Kidney (tissue), 13 donors: ENCODE measurements at regions not wholly inside any gene's neighbourhood (a gene's known extent, or its start where the extent isn't known, plus 50 kb on each side); places are given as distances from the start of the nearest gene placed in this dataset.

Source experiments
- DNase-seq, 5 donors: peaks; one replicate each; pipeline ENCODE4 v3.0.0-alpha.2; 2013 to 2020
- FAIRE-seq: peaks from 2 replicates; lab custom pipeline; 2012; peaks lifted over from hg19 to GRCh38; lab: Jason Lieb, UNC
- H3K27ac ChIP-seq, 2 donors: one replicate each; pipeline ENCODE4 v1.7.0; 2013; ENCODE audit warnings: low read depth in 2 of 2, low read length in 2 of 2, inconsistent platforms in 1 of 2
- H3K27me3 ChIP-seq: one replicate; pipeline ENCODE4 v1.7.1; 2013; ENCODE audit warnings: low read length, inconsistent platforms; ENCODE audit not compliant: control insufficient read depth, insufficient read depth
- H3K36me3 ChIP-seq, 3 donors: one replicate each; pipeline versions ENCODE4 v1.7.0 to v1.7.1; 2013; ENCODE audit warnings: low read length in 3 of 3, control low read depth in 1 of 3, inconsistent platforms in 1 of 3; ENCODE audit not compliant: insufficient read depth in 3 of 3, control insufficient read depth in 2 of 3
- H3K4me1 ChIP-seq, 3 donors: one replicate each; pipeline versions ENCODE4 v1.7.0 to v1.7.1; 2013; ENCODE audit warnings: low read length in 3 of 3, inconsistent platforms in 1 of 3, low read depth in 1 of 3; ENCODE audit not compliant: control insufficient read depth in 2 of 3, insufficient read depth in 2 of 3
- H3K4me3 ChIP-seq, 3 donors: one replicate each; pipeline versions ENCODE4 v1.7.0 to v1.8.1; 2013; ENCODE audit warnings: low read length in 3 of 3, control low read depth in 1 of 3, inconsistent platforms in 1 of 3
- H3K9ac ChIP-seq, 3 donors: one replicate each; pipeline versions ENCODE4 v1.7.0 to v1.7.1; 2013; ENCODE audit warnings: low read length in 3 of 3, control low read depth in 1 of 3, inconsistent platforms in 1 of 3
- H3K9me3 ChIP-seq, 3 donors: one replicate each; pipeline versions ENCODE4 v1.7.0 to v1.7.1; 2013; ENCODE audit warnings: low read length in 3 of 3, control low read depth in 1 of 3, inconsistent platforms in 1 of 3; ENCODE audit not compliant: control insufficient read depth in 2 of 3, insufficient read depth in 1 of 3
- intact Hi-C: fragments of 100-400 bp; cut with DNase I; formaldehyde crosslinking; loops from one replicate; pipeline ENCODE4 v1.11.1; 2022
- TF ChIP-seq, protein P1 (sequence below): IDR thresholded peaks from 3 replicates; pipeline ENCODE4 v1.5.1; 2012; ENCODE audit warnings: mild to moderate bottlenecking, moderate library complexity, borderline replicate concordance; ENCODE audit not compliant: insufficient read depth; ENCODE audit errors: extremely low read depth
- donor health status: control.
- donor health status: control.
- donor health status: control.
- donor health status: control.
- donor health status: control.
- donor health status: DM: yes; HTN: yes; CAD: no.
- donor health status: Normal renal cell carcinoma (clear cell type).

DNA sequence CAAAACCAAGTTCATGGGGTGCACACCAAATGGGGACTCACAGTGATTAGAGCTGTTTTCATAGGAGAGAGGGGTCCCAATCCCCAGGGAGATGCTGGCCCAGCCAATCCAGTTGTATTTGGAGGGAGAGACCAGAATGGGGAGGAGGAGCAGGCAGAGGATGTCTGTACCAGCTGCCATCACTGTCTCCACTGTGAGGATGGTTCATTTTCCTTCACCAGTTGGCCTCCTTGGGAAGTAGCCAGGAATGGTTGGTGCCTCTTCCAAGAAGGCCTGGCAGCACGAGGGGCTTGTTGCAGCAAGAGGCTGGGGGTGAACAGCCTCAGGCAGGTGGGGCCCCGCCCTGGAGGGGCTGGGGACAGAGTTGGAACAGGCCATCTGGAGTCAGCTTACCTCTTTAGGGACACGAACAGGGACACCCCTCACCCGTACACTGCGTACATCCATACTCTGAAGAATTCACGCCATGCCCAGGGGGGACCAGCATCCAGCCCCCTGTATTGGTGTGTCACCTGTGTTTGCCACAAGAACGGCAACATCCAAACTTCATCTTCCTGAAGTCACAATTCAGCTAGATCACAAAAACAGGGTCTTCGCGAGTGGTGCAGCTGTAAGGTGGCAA lies 161.7 kb upstream of the ZNF236 start:
- intact Hi-C loops = no loop called here
- Histone ChIP-seq H3K4me1 (peaks cover 0 to 4% (median 0%) of the 10 kb centered on the region in 3 donors), H3K36me3 (no peaks in the 10 kb centered on the region), H3K9ac (no peak overlapping the region), H3K4me3 (no peak overlapping the region), H3K9me3 (no peaks in the 10 kb centered on the region), H3K27ac (no peak overlapping the region), H3K27me3 (no peaks in the 10 kb centered on the region)
- TF ChIP-seq, protein P1, sequence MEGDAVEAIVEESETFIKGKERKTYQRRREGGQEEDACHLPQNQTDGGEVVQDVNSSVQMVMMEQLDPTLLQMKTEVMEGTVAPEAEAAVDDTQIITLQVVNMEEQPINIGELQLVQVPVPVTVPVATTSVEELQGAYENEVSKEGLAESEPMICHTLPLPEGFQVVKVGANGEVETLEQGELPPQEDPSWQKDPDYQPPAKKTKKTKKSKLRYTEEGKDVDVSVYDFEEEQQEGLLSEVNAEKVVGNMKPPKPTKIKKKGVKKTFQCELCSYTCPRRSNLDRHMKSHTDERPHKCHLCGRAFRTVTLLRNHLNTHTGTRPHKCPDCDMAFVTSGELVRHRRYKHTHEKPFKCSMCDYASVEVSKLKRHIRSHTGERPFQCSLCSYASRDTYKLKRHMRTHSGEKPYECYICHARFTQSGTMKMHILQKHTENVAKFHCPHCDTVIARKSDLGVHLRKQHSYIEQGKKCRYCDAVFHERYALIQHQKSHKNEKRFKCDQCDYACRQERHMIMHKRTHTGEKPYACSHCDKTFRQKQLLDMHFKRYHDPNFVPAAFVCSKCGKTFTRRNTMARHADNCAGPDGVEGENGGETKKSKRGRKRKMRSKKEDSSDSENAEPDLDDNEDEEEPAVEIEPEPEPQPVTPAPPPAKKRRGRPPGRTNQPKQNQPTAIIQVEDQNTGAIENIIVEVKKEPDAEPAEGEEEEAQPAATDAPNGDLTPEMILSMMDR = no peak
- DNase-seq = no peak
- FAIRE-seq = no peak

DNA sequence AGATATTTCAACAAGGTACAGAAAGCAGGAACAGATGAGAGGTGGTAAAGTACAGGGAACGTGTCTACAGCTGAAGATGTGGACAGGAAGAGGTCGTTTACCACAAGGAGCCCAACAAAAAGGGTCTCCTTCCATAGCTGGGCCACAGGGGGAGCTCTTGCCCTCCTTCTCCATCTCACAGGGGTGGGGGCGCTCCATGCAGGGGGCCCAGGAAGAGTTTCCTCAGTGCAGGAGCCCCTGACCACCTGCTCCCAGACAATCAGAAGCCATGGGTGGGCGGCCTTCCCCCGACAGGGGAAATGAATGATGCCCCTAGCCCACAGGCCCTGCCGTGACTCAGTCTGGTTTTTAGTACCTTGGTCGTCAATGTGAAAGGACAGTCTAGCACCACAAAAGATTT lies 163.6 kb upstream of the ZNF516 start:
- Histone ChIP-seq H3K9ac (no peak overlapping the region), H3K4me1 (peaks cover 0 to 4% (median 0%) of the 10 kb centered on the region in 3 donors), H3K36me3 (no peaks in the 10 kb centered on the region), H3K27ac (no peak overlapping the region), H3K27me3 (no peaks in the 10 kb centered on the region), H3K9me3 (no peaks in the 10 kb centered on the region), H3K4me3 (no peak overlapping the region)
- peak in 2 of 5 donors; percentile 34 to 45 for DNase-seq
- no peak for FAIRE-seq
- intact Hi-C loops = no loop called here
- TF ChIP-seq, protein P1 = no peak

DNA sequence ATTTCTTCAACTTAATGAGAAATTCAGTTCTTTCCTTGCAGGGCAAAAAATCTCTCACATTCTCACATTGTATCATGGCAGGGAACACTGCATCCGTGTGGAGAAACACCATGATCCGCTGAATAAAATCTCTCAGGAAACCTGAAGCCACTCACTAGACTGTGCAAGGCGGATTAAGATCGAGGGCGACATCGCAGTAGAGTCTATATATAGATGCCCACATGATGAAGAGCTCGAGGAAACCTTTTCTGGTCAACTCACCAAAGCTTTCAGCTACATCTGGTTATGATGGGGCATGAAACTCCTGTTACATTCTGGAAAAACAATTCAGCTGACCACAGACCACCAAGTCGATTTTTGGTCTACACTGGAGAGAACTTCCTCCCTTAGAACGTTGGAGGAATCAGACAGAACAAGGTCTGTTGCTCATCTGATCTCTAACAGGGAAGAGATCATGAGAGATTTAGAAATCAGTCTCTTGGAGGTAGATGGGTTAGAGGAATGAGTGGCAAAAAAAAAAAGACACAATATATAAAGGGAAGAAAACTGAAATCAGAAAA lies 162.9 kb upstream of the ZNF516 start:
- H3K9ac ChIP-seq = no peak overlapping the region
- H3K4me1 ChIP-seq = peaks cover 0 to 4% (median 0%) of the 10 kb centered on the region in 3 donors
- no peaks in the 10 kb centered on the region for H3K36me3 ChIP-seq
- no peak for FAIRE-seq
- H3K4me3 ChIP-seq = no peak overlapping the region
- DNase-seq = no peak
- no peaks in the 10 kb centered on the region for H3K27me3 ChIP-seq
- TF ChIP-seq, protein P1 = no peak
- intact Hi-C loops = no loop called here
- H3K9me3 ChIP-seq = no peaks in the 10 kb centered on the region
- H3K27ac ChIP-seq = no peak overlapping the region
